ENCODE measurements at regions not wholly inside any gene's neighbourhood (a gene's known extent, or its start where the extent isn't known, plus 50 kb on each side); places are given as distances from the start of the nearest gene placed in this dataset.
A peak's percentile ranks its signal among the peaks of the same experiment; 100 is the strongest.

- H3K4me3 ChIP-seq (ENCODE audit: extremely low read depth in 1 of 4, insufficient read depth in 2 of 4, low read depth in 3 of 4, low read length in 4 of 4), result no peak overlapping the region
- no peak overlapping the region for H3K14ac ChIP-seq (ENCODE audit: insufficient read length)
- no peak overlapping the region for H3K18ac ChIP-seq (ENCODE audit: extremely low read depth, low read length)
- no peak overlapping the region for H3K4me2 ChIP-seq (ENCODE audit: insufficient read depth in 1 of 2, low read depth in 2 of 2, low read length in 2 of 2)
- no peak overlapping the region for H3K56ac ChIP-seq (replicated peaks; ENCODE audit: insufficient read length, low read depth, low read length)
- H4K8ac ChIP-seq (ENCODE audit: extremely low read depth, insufficient read depth, low read length), result peak overlapping the region; percentile 75; the same call in 1 of the 2 replicates
- FAIRE-seq (no peak), DNase-seq (ENCODE audit: low read depth in 1 of 2, low spot score in 2 of 2) (no peak)
- H3K27ac ChIP-seq (ENCODE audit: low read depth, low read length), result no peak overlapping the region
- ChIA-PET POLR2A (ENCODE audit: partially characterized antibody) (interaction anchor here (3.8 kb wide), 1 partner anchor 8 kb away, joined by 13 read pairs; no protein-coding TSS in a partner anchor), CTCF (ENCODE audit: partially characterized antibody) (interaction anchor here (0.8 to 2.0 kb wide), 4 partner anchors 18 to 132 kb away, joined by 3 to 4 read pairs (median 4); no protein-coding TSS in a partner anchor)
- no peaks in the 10 kb centered on the region for H3K79me2 ChIP-seq (ENCODE audit: control insufficient read depth in 1 of 2, insufficient read depth in 2 of 2, low read length in 2 of 2)
- no peak overlapping the region for H4K5ac ChIP-seq (ENCODE audit: insufficient read length, low read depth, low read length)
- no peak overlapping the region for H3K9ac ChIP-seq (replicated peaks in 1 of 4; ENCODE audit: extremely low read depth in 1 of 4, low read depth in 3 of 4, low read length in 3 of 4)
- no peaks in the 10 kb centered on the region for H3K36me3 ChIP-seq (ENCODE audit: control insufficient read depth in 2 of 4, insufficient read depth in 4 of 4, low read length in 3 of 4)
- no peak overlapping the region for H2BK15ac ChIP-seq (ENCODE audit: low read length)
- H3K23me2 ChIP-seq (ENCODE audit: low read depth, low read length), result no peaks in the 10 kb centered on the region
- H3K4me1 ChIP-seq (replicated peaks in 1 of 4; ENCODE audit: control insufficient read depth in 3 of 4, insufficient read depth in 4 of 4, low read length in 3 of 4), result peaks cover 0 to 3% (median 1%) of the 10 kb centered on the region in 4 experiments; a peak in 2 of 7 replicates
- H4K91ac ChIP-seq (replicated peaks; ENCODE audit: insufficient read length, low read length), result peak overlapping the region; percentile 89
- H4K20me1 ChIP-seq (replicated peaks in 1 of 2; ENCODE audit: control insufficient read depth in 1 of 2, insufficient read depth in 2 of 2, low read length in 2 of 2), result no peaks in the 10 kb centered on the region
- no peak for TF ChIP-seq EGR1 (IDR thresholded peaks at IDR 0.05; ENCODE audit: borderline replicate concordance, low read depth, low read length)
- TF ChIP-seq ASH2L (IDR thresholded peaks at IDR 0.05; ENCODE audit: low read length), result no peak
- TF ChIP-seq CTCF (IDR thresholded peaks at IDR 0.05; ENCODE audit: control extremely low read depth in 1 of 3, insufficient read depth in 1 of 3, low read depth in 1 of 3, low read length in 3 of 3), result no peak
- TF ChIP-seq KDM5A (IDR thresholded peaks at IDR 0.05; ENCODE audit: low read length), result no peak
- no peak for TF ChIP-seq KDM4A (IDR thresholded peaks at IDR 0.05; ENCODE audit: low read depth, low read length, severe bottlenecking)
- peak overlapping the region; percentile 77; the same call in 1 of the 2 replicates for H2BK12ac ChIP-seq (ENCODE audit: low read depth, low read length)
- H2BK120ac ChIP-seq (replicated peaks; ENCODE audit: low read depth, low read length), result no peak overlapping the region
- H3K79me1 ChIP-seq (ENCODE audit: low read depth, low read length), result no peaks in the 10 kb centered on the region
- no peaks in the 10 kb centered on the region for H3K27me3 ChIP-seq (replicated peaks in 1 of 4; ENCODE audit: control insufficient read depth in 3 of 4, extremely low read depth in 1 of 4, insufficient read depth in 3 of 4, low read length in 3 of 4)
- H2AFZ ChIP-seq (ENCODE audit: low read length), result no peak overlapping the region
- no peak overlapping the region for H3K23ac ChIP-seq (ENCODE audit: insufficient read length)
- 95% methylated on average over 12 of the region's 12 CpGs; no CpG with 5 or more reads in 1 of the 2 experiments for WGBS, 2 experiments (ENCODE audit: extremely low coverage in 1 of 2, insufficient coverage in 1 of 2, insufficient read length in 1 of 2, insufficient replicate concordance in 2 of 2, low coverage in 1 of 2, low lambda C conversion rate in 2 of 2, missing lambda C conversion rate in 1 of 2)
- H3K9me3 ChIP-seq (ENCODE audit: insufficient read depth in 2 of 2, low read depth in 1 of 2, low read length in 1 of 2), result peaks cover 6 to 8% of the 10 kb centered on the region in 2 experiments; a peak in 3 of 4 replicates
- H3K4ac ChIP-seq (replicated peaks; ENCODE audit: insufficient read length, low read depth, low read length), result no peak overlapping the region
- no peak overlapping the region; the same call in 1 of the 2 replicates for H2BK20ac ChIP-seq (ENCODE audit: low read length)
- peak overlapping the region; percentile 68; the same call in 1 of the 2 replicates for H2BK5ac ChIP-seq (ENCODE audit: low read depth, low read length)
- no peak overlapping the region; the same call in 1 of the 2 replicates for H2AK5ac ChIP-seq (ENCODE audit: low read depth, low read length)
These were observed 154.2 kb upstream of the RMP24 start for GRCh38 chr18:35818353-35818667.
